Spleen (tissue), 7 donors: ENCODE measurements at regions not wholly inside any gene's neighbourhood (a gene's known extent, or its start where the extent isn't known, plus 50 kb on each side); places are given as distances from the start of the nearest gene placed in this dataset.

Experiments
- CTCF ChIP-seq, 11 experiments: fragments of 200-600 bp in 7 of 11; fragments of 450-650 bp in 4 of 11; sonication (generic) in 4 of 11; IDR thresholded peaks in 8 of 11; conservative IDR thresholded peaks in 3 of 11; 1 replicate in 7 of 11; 2 replicates in 4 of 11; pipeline versions ENCODE4 v1.4.0 to v1.8.0; 2016 to 2021; ENCODE audit warnings: antibody characterized with exemption in 11 of 11, inconsistent platforms in 4 of 11, mild to moderate bottlenecking in 1 of 11
- POLR2AphosphoS5 ChIP-seq, 3 donors: sonication (generic); formaldehyde crosslinking; IDR thresholded peaks; one replicate each; pipeline ENCODE4 v1.5.1; 2017; ENCODE audit warnings: antibody characterized with exemption in 3 of 3
- donor health status: DM: no; HTN: no; CAD: no; lungs with moderate emphysema.
- donor health status: DM: no; HTN: no; CAD: no.
- donor health status: DM: no; HTN: no; CAD: no.

GRCh38 chr7:46032942-46033341 lies 111.9 kb upstream of the IGFBP3 start:
- TF ChIP-seq POLR2AphosphoS5 (IDR thresholded peaks at IDR 0.05) (no peak), CTCF (IDR thresholded peaks at IDR 0.05 in 8 of 11, conservative IDR thresholded peaks at IDR 0.05 in 3 of 11) (no peak)
